Fibroblast of mammary gland (primary cell): ENCODE measurements at regions not wholly inside any gene's neighbourhood (a gene's known extent, or its start where the extent isn't known, plus 50 kb on each side); places are given as distances from the start of the nearest gene placed in this dataset.
"Not testable (repeated sequence)": the region's sequence is repeated elsewhere in the genome, so short reads cannot be mapped to it uniquely, and the experiment has no call there.

ENCODE experiments used
- DNase-seq: peaks from one replicate; pipeline ENCODE4 v3.0.0-alpha.2; 2010; ENCODE audit warnings: low read depth
- H3K4me3 ChIP-seq: 2 replicates; pipeline ENCODE4 v1.5.1; 2011; ENCODE audit warnings: low read depth, mild to moderate bottlenecking, low read length, moderate library complexity; ENCODE audit not compliant: control insufficient read depth
- CTCF ChIP-seq: conservative IDR thresholded peaks from 2 replicates; pipeline ENCODE4 v1.5.1; 2011; ENCODE audit warnings: low read depth, low read length, inconsistent platforms; ENCODE audit not compliant: control insufficient read depth, insufficient read depth

GRCh38 chrX:143231492-143231891 is 205.8 kb downstream of the SPANXN4 start:
- TF ChIP-seq CTCF, result no peak
- H3K4me3 ChIP-seq, result no peak overlapping the region
- DNase-seq, result no peak

DNA sequence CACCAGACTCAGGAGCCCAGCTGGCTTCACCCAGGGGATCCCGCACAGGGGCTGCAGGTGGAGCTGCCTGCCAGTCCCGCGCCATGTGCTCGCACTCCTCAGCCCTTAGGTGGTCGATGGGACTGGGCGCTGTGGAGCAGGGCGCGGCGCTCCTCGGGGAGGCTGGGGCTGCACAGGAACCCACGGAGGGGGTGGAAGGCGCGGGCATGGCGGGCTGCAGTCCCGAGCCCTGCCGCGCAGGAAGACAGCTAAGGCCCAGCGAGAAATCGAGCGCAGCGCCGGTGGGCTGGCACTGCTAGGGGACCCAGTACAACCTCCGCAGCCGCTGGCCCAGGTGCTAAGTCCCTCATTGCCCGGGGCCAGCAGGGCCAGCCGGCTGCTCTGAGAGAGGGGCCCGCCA is 202.9 kb downstream of the SPANXN4 start:
- not testable (repeated sequence) for DNase-seq, H3K4me3 ChIP-seq

- no peak for DNase-seq
- TF ChIP-seq CTCF, result no peak
- no peak overlapping the region for H3K4me3 ChIP-seq
These were observed 181.2 kb downstream of the SPANXN4 start for GRCh38 chrX:143206966-143207365.

- no peak for TF ChIP-seq CTCF
- no peak overlapping the region for H3K4me3 ChIP-seq
- DNase-seq, result no peak
These were observed 146.0 kb downstream of the SPANXN4 start for GRCh38 chrX:143171703-143172102.

GRCh38 chrX:143165778-143166177 is 140.1 kb downstream of the SPANXN4 start:
- DNase-seq, result no peak
- no peak for TF ChIP-seq CTCF
- H3K4me3 ChIP-seq, result no peak overlapping the region

DNA sequence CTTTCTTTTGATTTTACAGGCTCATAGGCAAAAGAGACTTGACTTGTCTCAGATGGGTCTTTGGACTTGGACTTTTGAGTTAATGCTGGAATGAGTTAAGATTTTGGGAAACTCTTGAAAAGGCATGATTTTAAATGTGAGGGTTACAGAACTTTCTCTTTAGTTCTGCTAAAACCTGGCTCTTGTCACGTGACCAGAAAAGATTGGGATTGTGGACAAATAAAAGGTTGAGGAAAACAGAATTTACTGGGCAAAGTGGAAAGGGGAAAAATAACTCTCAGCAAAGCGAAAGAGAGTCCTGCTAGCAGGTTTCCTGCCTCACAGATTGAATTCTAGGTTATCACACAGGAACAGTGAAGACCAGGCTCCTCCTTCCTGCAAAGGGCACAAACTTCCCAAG is 114.0 kb downstream of the SPANXN4 start:
- DNase-seq, result no peak
- TF ChIP-seq CTCF, result no peak

DNA sequence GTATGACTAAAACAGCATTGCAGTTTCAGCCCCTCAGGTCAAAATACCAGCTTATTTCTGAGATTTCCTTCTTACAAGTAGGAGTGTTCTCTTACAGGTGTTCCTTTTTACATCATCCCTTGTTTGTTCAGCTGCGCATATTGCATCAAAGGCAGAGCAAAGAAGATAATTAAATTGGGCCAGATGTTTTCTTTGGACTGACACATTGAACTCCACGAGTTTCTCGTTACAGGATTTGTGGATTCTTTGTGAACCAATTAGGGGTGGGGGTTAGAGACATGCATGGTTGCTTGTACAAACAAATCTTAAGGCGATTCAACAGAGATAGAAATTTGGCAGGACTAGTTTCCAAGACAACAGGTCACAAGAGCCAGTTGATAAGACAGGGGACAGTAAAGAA is 95.7 kb downstream of the SPANXN4 start:
- TF ChIP-seq CTCF, result no peak
- DNase-seq, result no peak
- no peak overlapping the region for H3K4me3 ChIP-seq

More for the DNA sequence above, 114.0 kb downstream of the SPANXN4 start:
- no peak overlapping the region for H3K4me3 ChIP-seq

- DNase-seq, result no peak
- TF ChIP-seq CTCF, result no peak
- no peak overlapping the region for H3K4me3 ChIP-seq
These were observed 89.7 kb downstream of the SPANXN4 start for GRCh38 chrX:143115466-143115865.
